ENCODE measurements at regions not wholly inside any gene's neighbourhood (a gene's known extent, or its start where the extent isn't known, plus 50 kb on each side); places are given as distances from the start of the nearest gene placed in this dataset.

- Histone ChIP-seq H3K36me3 (no peaks in the 10 kb centered on the region), H3K27ac (no peak overlapping the region), H3K27me3 (no peaks in the 10 kb centered on the region), H3K9me3 (peaks cover 0 to 4% (median 0%) of the 10 kb centered on the region in 4 donors), H3K4me1 (no peaks in the 10 kb centered on the region), H3K4me3 (no peak overlapping the region)
- TF ChIP-seq EP300 (IDR thresholded peaks at IDR 0.05) (no peak), POLR2AphosphoS5 (IDR thresholded peaks at IDR 0.05) (no peak), CTCF (IDR thresholded peaks at IDR 0.05) (no peak), POLR2A (IDR thresholded peaks at IDR 0.05) (no peak)
- DNase-seq (no peak), ATAC-seq (ENCODE audit: low FRiP score in 2 of 2) (no peak)
- 79 to 83% methylated on average over 8 of the region's 8 CpGs for whole genome bisulfite sequencing, 2 donors
Measured at GRCh38 chr11:134751031-134751585, 339.1 kb upstream of the B3GAT1 start.

DNA sequence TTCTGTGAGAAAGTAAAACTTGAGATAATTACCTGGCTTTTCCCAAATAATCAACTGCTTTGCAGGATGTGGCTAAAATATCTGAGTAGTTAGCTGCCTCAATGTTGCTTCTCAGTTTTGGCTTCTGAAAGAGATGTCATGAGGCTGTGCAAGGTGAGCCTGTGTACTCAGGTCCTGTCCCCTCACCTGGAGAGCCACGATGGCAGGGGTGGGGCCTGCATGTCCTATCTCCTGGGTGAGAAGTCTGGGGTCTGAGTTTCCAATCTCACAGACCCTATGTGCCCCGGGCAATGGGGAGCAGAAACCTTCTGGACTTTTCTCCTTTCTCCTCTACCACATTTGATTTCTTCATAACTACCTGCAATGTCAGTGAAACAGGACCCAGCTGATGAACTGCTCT is 338.6 kb upstream of the B3GAT1 start:
- Histone ChIP-seq H3K36me3 (no peaks in the 10 kb centered on the region), H3K4me3 (no peak overlapping the region), H3K27me3 (no peaks in the 10 kb centered on the region), H3K27ac (no peak overlapping the region), H3K4me1 (no peaks in the 10 kb centered on the region), H3K9me3 (peaks cover 0 to 4% (median 0%) of the 10 kb centered on the region in 4 donors)
- no peak for DNase-seq
- 75 to 82% methylated on average over 2 of the region's 2 CpGs for WGBS, 2 donors
- ATAC-seq (ENCODE audit: low FRiP score in 2 of 2) = no peak
- no peak for TF ChIP-seq EP300 (IDR thresholded peaks at IDR 0.05)
- no peak for TF ChIP-seq POLR2A (IDR thresholded peaks at IDR 0.05)
- TF ChIP-seq POLR2AphosphoS5 (IDR thresholded peaks at IDR 0.05) = no peak
- TF ChIP-seq CTCF (IDR thresholded peaks at IDR 0.05) = no peak

DNA sequence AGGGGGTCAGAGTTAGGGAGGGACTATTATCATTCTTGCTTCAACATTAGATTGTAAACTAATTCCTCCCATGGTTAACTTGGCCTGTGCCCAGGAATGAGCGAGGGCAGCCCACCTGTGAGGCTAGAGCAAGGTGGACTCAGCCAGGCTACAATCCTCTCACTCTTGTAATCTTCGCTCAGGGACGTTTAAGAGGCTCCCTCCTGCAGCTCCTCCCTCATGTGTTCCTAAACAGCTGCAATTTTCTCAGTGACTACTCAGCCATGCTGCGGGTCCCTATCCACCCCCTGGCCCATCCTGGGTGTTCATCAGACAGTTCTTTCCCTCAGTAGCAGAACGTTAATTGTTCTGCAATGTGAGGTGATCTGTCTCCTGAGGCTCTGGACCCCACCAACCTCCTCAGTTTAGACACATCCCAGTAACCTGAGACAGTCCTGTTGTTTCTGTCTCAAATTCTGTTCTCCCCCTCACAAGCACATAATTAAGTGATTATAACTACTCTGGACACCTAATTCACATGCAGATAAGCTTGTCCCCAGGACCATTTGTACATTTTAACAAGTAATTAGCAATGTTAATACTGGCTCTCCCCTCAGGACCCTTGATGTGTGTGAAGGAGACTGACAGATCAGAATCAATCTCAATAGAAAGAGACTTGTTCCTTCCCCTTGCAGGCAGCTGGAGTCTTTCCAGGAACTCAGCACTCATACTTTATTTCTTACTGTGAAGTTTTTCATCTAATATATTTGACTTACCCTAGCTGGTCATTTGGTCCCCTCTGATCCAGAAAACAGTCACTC is 337.2 kb upstream of the B3GAT1 start:
- H3K9me3 ChIP-seq = peaks cover 0 to 4% (median 0%) of the 10 kb centered on the region in 4 donors
- no peak overlapping the region for H3K4me3 ChIP-seq
- ATAC-seq (ENCODE audit: low FRiP score in 2 of 2) (no peak), DNase-seq (no peak)
- no peak overlapping the region for H3K27ac ChIP-seq
- no peaks in the 10 kb centered on the region for H3K36me3 ChIP-seq
- WGBS, 2 donors = 40 to 49% methylated on average over 5 of the region's 5 CpGs
- TF ChIP-seq EP300 (IDR thresholded peaks at IDR 0.05) = no peak
- no peak for TF ChIP-seq CTCF (IDR thresholded peaks at IDR 0.05)
- TF ChIP-seq POLR2AphosphoS5 (IDR thresholded peaks at IDR 0.05) = no peak
- TF ChIP-seq POLR2A (IDR thresholded peaks at IDR 0.05) = no peak
- no peaks in the 10 kb centered on the region for H3K27me3 ChIP-seq
- H3K4me1 ChIP-seq = no peaks in the 10 kb centered on the region

GRCh38 chr11:134746609-134747008 is 334.6 kb upstream of the B3GAT1 start:
- DNase-seq (no peak), ATAC-seq (ENCODE audit: low FRiP score in 2 of 2) (no peak)
- Histone ChIP-seq H3K4me3 (no peak overlapping the region), H3K27me3 (no peaks in the 10 kb centered on the region), H3K9me3 (peaks cover 0 to 4% (median 0%) of the 10 kb centered on the region in 4 donors), H3K4me1 (peaks cover 0 to 8% (median 0%) of the 10 kb centered on the region in 4 donors), H3K27ac (no peak overlapping the region), H3K36me3 (no peaks in the 10 kb centered on the region)
- TF ChIP-seq EP300 (IDR thresholded peaks at IDR 0.05) = no peak
- TF ChIP-seq POLR2AphosphoS5 (IDR thresholded peaks at IDR 0.05) = no peak
- TF ChIP-seq POLR2A (IDR thresholded peaks at IDR 0.05) = no peak
- WGBS, 2 donors = 70 to 81% methylated on average over 2 of the region's 2 CpGs

- DNase-seq (no peak), ATAC-seq (ENCODE audit: low FRiP score in 2 of 2) (no peak)
- Histone ChIP-seq H3K4me1 (peaks cover 0 to 11% (median 0%) of the 10 kb centered on the region in 4 donors), H3K27me3 (no peaks in the 10 kb centered on the region), H3K36me3 (no peaks in the 10 kb centered on the region), H3K27ac (no peak overlapping the region), H3K9me3 (peaks cover 0 to 4% (median 0%) of the 10 kb centered on the region in 4 donors), H3K4me3 (no peak overlapping the region)
- 53 to 66% methylated on average over 3 of the region's 3 CpGs for WGBS, 2 donors
- no peak for TF ChIP-seq POLR2A (IDR thresholded peaks at IDR 0.05)
- no peak for TF ChIP-seq EP300 (IDR thresholded peaks at IDR 0.05)
- TF ChIP-seq POLR2AphosphoS5 (IDR thresholded peaks at IDR 0.05) = no peak
- TF ChIP-seq CTCF (IDR thresholded peaks at IDR 0.05) = no peak
Measured at GRCh38 chr11:134745456-134745855, 333.4 kb upstream of the B3GAT1 start.
